TTC549 (cell line): ENCODE measurements at regions not wholly inside any gene's neighbourhood (a gene's known extent, or its start where the extent isn't known, plus 50 kb on each side); places are given as distances from the start of the nearest gene placed in this dataset.
"Not testable (repeated sequence)": the region's sequence is repeated elsewhere in the genome, so short reads cannot be mapped to it uniquely, and the experiment has no call there.

ENCODE experiments used
- FAIRE-seq: peaks from 2 replicates; lab custom pipeline; 2012; peaks lifted over from hg19 to GRCh38; lab: Jason Lieb, UNC

- no peak for FAIRE-seq
Measured at GRCh38 chr12:67539329-67539728, 109.2 kb upstream of the DYRK2 start.

DNA sequence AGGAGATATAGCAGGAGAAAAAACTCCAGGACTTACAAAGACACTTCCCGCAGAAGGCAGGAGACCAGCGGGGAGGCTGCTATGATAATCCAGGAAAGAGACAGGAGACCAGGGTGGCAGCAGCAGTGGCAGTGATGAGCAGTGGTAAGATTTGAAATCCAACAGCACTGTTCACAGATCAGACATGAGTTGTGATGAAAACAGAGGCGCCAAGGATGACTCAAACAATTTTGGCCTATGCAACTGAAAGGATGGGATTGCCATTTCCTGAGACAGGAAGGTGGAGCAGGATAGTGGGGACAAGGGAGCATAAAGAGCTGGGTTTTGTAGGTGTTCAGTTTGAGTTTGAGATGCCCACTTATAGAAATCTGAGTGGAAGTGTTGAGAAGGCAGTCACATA is 108.6 kb upstream of the DYRK2 start:
- no peak for FAIRE-seq

GRCh38 chr12:67540920-67541624 is 107.5 kb upstream of the DYRK2 start:
- no peak for FAIRE-seq

- no peak for FAIRE-seq
Measured at GRCh38 chr12:67541625-67541991, 106.9 kb upstream of the DYRK2 start.

GRCh38 chr12:67543021-67543770 is 105.3 kb upstream of the DYRK2 start:
- no peak for FAIRE-seq

DNA sequence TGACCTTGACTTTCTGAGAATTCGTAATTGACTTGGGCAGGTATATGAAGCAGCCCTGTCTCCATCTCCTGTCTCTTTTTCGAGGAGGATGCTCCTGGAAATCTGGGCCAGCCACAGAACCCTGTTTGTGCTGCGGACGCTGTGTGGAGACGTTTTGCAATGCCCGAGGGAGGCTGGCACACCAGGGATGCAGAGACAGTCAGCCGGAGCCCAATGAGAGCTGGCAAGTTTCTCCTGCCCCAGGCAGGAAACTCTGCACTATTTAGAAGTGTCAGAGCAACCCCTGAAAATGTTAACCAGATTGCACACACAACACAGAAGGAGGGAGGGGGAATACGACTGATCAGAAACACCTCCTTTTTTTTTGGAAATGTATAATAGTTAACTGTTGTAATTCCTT is 103.2 kb upstream of the DYRK2 start:
- FAIRE-seq = no peak

- FAIRE-seq = no peak
Measured at GRCh38 chr12:67546746-67547145, 101.8 kb upstream of the DYRK2 start.

GRCh38 chr12:67555075-67555717 is 93.3 kb upstream of the DYRK2 start:
- FAIRE-seq = not testable (repeated sequence)

DNA sequence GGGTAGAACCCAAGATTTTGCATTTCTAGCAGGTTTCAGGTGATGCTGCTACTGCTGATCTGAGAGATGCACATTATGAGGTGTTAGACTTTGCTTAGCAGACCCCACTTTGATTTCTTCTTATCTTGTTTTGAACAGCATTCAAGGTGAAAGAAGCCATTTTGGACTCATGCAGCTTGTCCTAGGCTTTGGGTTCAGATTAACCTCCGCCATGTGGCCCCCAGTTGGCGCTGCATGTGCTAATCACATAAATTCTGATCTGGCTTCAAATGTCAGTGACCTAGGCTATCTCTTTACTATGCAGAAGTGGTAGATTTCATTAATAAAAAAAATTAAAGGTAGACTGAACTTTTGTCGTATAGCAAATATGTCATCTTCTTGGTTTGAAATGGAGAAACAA is 89.8 kb upstream of the DYRK2 start:
- no peak for FAIRE-seq

DNA sequence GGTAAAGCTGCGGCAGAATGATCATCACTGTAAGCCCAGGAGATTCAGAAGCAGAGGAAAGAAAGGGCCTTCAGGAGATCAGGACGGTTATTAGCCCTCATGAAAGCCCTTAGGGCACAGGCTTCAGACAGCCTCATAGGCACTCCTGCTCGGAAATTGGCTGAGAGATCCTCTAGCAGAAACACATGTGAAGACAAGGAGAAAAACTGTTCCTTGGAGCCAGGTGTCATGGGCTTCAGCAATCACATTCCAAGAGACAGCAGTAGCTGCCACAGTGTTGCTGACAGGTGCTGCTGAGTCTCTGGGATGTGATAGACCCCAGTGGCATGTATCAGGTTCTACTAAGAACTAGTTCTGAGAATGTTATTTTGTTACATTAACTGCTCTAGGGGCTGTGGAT is 88.8 kb upstream of the DYRK2 start:
- no peak for FAIRE-seq

GRCh38 chr12:67562513-67563287 is 85.8 kb upstream of the DYRK2 start:
- FAIRE-seq = no peak

- no peak for FAIRE-seq
Measured at GRCh38 chr12:67568055-67568454, 80.5 kb upstream of the DYRK2 start.

- no peak for FAIRE-seq
Measured at GRCh38 chr12:67572492-67572891, 76.1 kb upstream of the DYRK2 start.

GRCh38 chr12:67573566-67573965 is 75.0 kb upstream of the DYRK2 start:
- FAIRE-seq = no peak

- no peak for FAIRE-seq
Measured at GRCh38 chr12:67578976-67579661, 69.4 kb upstream of the DYRK2 start.

DNA sequence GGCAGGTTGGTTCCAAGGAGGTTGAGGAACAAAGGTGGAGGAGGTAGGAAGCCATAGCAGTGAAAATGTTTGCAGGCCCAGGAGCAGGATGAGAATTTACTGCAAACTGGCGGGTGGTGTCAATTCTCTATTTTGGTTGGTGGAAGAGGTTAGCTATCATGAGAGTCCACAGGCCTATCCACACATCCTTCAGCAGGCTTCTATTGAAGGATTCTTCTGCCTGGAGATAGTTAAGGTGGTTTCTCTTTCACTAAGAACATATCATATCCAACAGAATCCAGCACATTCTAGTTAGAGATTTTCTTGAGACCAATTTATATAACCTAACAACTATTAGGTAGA is 68.9 kb upstream of the DYRK2 start:
- no peak for FAIRE-seq

- FAIRE-seq = no peak
Measured at GRCh38 chr12:67582238-67582834, 66.2 kb upstream of the DYRK2 start.

- FAIRE-seq = no peak
Measured at GRCh38 chr12:67582844-67583243, 65.7 kb upstream of the DYRK2 start.

DNA sequence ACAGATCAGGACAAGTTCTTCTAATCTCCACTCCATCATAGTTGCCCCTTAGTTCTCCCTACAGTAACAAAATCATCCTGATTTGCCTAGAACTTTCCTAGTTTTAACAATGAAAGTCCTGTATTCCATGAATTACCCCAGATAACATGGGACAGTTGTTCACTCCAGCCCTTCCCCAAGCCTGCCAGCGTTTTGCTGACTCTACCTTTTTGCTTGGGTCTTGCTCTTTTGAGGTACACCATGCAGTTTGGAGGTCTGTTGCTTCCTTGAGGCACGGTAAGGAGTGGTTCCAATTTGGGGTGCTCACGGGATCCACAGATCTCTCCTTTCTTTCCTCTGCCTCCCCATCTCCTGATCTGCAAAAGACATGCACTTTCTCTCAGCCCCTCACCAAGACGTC is 61.6 kb upstream of the DYRK2 start:
- no peak for FAIRE-seq

DNA sequence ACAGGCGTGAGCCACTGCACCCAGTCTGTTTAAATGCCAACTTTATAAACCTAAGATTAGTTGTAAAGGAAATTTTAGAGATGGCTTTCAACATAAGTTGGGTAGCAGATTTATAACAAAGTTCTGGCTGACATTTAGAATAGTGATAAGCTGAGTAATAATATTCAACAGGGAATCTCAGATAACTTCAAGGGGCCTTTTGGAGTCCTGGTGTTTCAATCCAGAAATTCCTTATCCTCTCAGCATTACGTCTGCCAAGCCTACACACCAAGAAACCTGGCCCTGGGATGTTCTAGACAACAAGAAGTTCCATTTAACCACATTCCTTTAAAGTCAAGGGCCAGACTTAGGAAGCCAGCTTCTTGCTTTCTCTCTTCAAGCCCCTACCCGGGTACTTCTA is 59.5 kb upstream of the DYRK2 start:
- FAIRE-seq = no peak

DNA sequence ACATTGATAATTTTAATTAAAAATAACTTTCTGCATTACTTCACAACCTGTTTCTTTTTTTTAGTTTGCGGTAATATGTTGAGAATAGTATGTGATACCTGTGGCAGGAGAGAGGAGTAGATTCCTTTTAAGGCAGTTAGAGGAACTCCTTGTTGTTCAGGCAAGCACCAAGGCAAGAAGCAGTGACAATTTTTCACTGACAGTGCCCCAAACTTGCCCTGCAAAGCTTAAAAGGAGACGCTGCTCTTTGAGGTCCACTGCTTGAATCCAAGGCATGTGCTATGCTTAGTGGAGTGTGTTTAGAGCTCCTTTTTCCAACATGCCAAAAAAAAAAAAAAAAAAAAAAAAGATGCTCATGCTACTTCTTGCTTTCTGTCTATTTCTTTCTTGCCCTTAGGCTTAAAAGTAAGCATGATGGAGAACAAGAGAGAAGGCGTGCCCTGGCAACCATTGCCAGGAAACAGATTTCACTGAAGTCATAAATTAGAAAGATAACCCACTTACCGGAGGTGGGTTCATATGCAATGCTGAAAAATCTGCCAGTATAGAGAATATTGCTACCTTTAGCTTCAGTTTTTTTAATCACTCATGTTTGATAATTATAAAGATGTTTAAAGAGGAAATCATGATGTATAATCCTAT is 58.3 kb upstream of the DYRK2 start:
- no peak for FAIRE-seq
